ENCODE measurements at regions not wholly inside any gene's neighbourhood (a gene's known extent, or its start where the extent isn't known, plus 50 kb on each side); places are given as distances from the start of the nearest gene placed in this dataset.
"Not testable (repeated sequence)": the region's sequence is repeated elsewhere in the genome, so short reads cannot be mapped to it uniquely, and the experiment has no call there.

DNA sequence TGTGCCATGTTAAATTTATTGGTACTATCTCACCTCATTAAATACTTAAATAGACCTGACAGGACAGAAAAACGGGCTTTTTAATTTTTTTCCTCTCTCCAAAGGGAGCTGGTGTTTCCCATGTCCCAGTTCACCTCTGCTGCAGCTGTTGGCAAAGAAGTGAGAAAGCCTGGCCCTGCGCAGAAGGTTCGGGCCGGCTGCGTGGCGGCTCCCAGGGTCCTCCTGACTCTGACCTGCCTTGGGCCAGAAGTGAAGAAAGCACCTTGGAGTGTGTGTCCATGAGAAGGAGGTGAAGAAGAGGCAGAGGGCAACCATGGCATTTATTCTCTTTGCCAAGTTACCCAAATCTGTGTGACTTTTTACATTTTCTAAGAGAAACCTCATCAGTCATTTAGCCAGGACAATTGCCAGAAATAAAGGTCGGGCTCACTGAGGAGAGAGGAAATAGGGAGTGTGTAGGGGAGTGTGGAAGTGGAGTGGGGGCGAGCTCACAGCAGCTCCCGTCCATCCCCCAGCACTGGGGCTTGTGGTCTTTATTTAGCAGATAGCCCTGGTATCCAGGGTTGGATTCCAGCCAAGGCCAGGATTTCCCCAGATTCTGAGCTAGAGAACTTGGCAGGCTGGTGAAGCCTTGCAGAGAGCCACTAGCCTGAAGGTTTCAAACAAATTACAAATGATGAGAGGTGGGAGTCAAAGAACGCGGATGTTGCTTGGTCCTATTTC is 102.4 kb upstream of the CADM1 start:
- Histone ChIP-seq H3F3A (ENCODE audit: control insufficient read depth, insufficient read depth) (no peaks in the 10 kb centered on the region), H3K79me2 (ENCODE audit: control insufficient read depth, low read length) (no peaks in the 10 kb centered on the region), H3K27me3 (ENCODE audit: control insufficient read depth, low read length) (no peaks in the 10 kb centered on the region), H3K4me1 (ENCODE audit: control insufficient read depth, low read length) (no peaks in the 10 kb centered on the region), H3K4me3 (ENCODE audit: low read length) (no peak overlapping the region), H3K9me3 (ENCODE audit: control insufficient read depth, insufficient read depth, low read length) (no peaks in the 10 kb centered on the region), H3K9me2 (replicated peaks; ENCODE audit: control insufficient read depth, low read length) (no peaks in the 10 kb centered on the region), H3K36me3 (ENCODE audit: control insufficient read depth, low read length) (no peaks in the 10 kb centered on the region), H3K4me2 (ENCODE audit: low read length) (no peak overlapping the region), H3K27ac (ENCODE audit: low read depth, low read length) (no peak overlapping the region), H4K20me1 (ENCODE audit: control insufficient read depth, insufficient read depth, low read depth, low read length) (no peaks in the 10 kb centered on the region)
- no peak for TF ChIP-seq EZH2phosphoT487 (IDR thresholded peaks at IDR 0.05; ENCODE audit: borderline replicate concordance, low read length)
- no peak for TF ChIP-seq CTCF (IDR thresholded peaks at IDR 0.05; ENCODE audit: low read depth, low read length, poor library complexity, severe bottlenecking)

DNA sequence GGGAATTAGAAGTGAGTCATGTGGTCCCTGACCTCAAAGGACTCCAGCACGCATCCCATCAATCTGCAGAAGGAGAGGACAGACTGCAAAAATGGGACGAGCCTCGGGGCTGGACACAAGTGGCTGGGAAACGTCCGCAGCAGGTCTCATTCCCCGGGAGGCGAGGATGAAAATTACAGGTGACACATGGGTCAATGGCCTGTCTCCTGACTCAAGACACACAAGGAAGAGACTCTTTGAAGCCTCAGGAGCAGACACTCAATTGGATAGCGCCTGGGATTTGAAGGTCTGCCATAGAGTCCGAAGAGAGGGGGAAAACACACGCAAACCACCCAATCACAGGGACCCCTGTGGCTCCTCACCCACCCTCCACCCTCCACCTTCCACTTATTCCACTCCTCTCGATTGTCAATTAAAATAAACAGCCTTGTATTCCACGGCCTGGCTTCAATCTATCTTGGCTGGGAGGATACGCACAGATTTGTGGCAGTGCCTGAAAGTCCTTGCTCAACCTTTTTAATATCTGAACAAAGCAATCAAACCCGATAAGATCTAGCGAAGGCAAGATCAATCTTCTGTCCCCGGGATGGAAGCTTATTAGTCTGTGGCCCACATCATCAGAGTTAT is 101.8 kb upstream of the CADM1 start:
- no peaks in the 10 kb centered on the region for H3K79me2 ChIP-seq (ENCODE audit: control insufficient read depth, low read length)
- H3K27ac ChIP-seq (ENCODE audit: low read depth, low read length) = no peak overlapping the region
- H3K9me2 ChIP-seq (replicated peaks; ENCODE audit: control insufficient read depth, low read length) = no peaks in the 10 kb centered on the region
- no peak overlapping the region for H3K4me2 ChIP-seq (ENCODE audit: low read length)
- H3K4me1 ChIP-seq (ENCODE audit: control insufficient read depth, low read length) = no peaks in the 10 kb centered on the region
- H3K27me3 ChIP-seq (ENCODE audit: control insufficient read depth, low read length) = no peaks in the 10 kb centered on the region
- H4K20me1 ChIP-seq (ENCODE audit: control insufficient read depth, insufficient read depth, low read depth, low read length) = no peaks in the 10 kb centered on the region
- no peaks in the 10 kb centered on the region for H3K9me3 ChIP-seq (ENCODE audit: control insufficient read depth, insufficient read depth, low read length)
- no peaks in the 10 kb centered on the region for H3F3A ChIP-seq (ENCODE audit: control insufficient read depth, insufficient read depth)
- TF ChIP-seq EZH2phosphoT487 (IDR thresholded peaks at IDR 0.05; ENCODE audit: borderline replicate concordance, low read length) = no peak
- TF ChIP-seq CTCF (IDR thresholded peaks at IDR 0.05; ENCODE audit: low read depth, low read length, poor library complexity, severe bottlenecking) = no peak
- H3K4me3 ChIP-seq (ENCODE audit: low read length) = no peak overlapping the region
- H3K36me3 ChIP-seq (ENCODE audit: control insufficient read depth, low read length) = no peaks in the 10 kb centered on the region

DNA sequence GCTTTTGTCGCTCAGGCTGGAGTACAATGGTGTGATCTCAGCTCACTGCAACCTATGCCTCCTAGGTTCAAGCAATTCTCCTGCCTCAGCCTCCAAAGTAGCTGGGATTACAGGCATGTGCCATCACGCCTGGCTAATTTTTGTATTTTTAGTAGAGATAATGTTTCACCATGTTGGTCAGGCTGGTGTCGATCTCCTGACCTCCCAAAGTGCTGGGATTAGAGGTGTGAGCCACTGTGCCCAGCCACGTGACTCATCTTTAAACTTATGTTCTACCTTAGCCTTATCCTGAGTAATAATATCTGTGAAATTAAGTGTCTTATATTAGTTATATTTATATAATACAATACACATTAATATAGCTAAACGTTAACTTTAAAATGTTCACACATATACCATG is 101.2 kb upstream of the CADM1 start:
- not testable (repeated sequence) for H3K27ac ChIP-seq (ENCODE audit: low read depth, low read length); H3K4me2 ChIP-seq (ENCODE audit: low read length); H3K9me2 ChIP-seq (replicated peaks; ENCODE audit: control insufficient read depth, low read length); H4K20me1 ChIP-seq (ENCODE audit: control insufficient read depth, insufficient read depth, low read depth, low read length); H3F3A ChIP-seq (ENCODE audit: control insufficient read depth, insufficient read depth); H3K79me2 ChIP-seq (ENCODE audit: control insufficient read depth, low read length); H3K4me3 ChIP-seq (ENCODE audit: low read length); H3K27me3 ChIP-seq (ENCODE audit: control insufficient read depth, low read length); H3K4me1 ChIP-seq (ENCODE audit: control insufficient read depth, low read length); H3K36me3 ChIP-seq (ENCODE audit: control insufficient read depth, low read length); H3K9me3 ChIP-seq (ENCODE audit: control insufficient read depth, insufficient read depth, low read length)

DNA sequence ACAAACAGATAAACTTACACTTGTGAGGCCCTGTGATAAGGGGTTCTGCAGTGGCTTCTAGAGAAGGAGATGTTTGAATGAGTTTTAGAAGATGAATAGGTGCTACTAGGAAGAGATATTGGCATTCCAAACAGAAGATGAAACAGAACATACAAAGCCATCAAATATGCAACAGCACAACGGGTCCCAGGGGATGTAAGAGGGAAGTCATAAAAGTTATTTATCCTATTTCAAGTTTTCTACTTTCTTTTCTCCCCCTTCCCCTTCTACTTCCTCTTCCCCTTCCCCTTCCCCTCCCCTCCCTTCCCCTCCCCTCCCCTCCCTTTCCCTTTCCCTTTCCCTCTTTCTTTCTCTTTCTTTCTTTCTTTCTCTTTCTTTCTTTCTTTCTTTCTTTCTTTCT is 94.9 kb upstream of the CADM1 start:
- no peaks in the 10 kb centered on the region for H3K79me2 ChIP-seq (ENCODE audit: control insufficient read depth, low read length)
- no peak overlapping the region for H3K27ac ChIP-seq (ENCODE audit: low read depth, low read length)
- no peaks in the 10 kb centered on the region for H3K27me3 ChIP-seq (ENCODE audit: control insufficient read depth, low read length)
- no peaks in the 10 kb centered on the region for H3K4me1 ChIP-seq (ENCODE audit: control insufficient read depth, low read length)
- no peak overlapping the region for H3K4me2 ChIP-seq (ENCODE audit: low read length)
- no peaks in the 10 kb centered on the region for H4K20me1 ChIP-seq (ENCODE audit: control insufficient read depth, insufficient read depth, low read depth, low read length)
- no peaks in the 10 kb centered on the region; the same call in 1 of the 2 replicates for H3K9me2 ChIP-seq (replicated peaks; ENCODE audit: control insufficient read depth, low read length)
- no peaks in the 10 kb centered on the region for H3K36me3 ChIP-seq (ENCODE audit: control insufficient read depth, low read length)
- TF ChIP-seq CTCF (IDR thresholded peaks at IDR 0.05; ENCODE audit: low read depth, low read length, poor library complexity, severe bottlenecking) (no peak), EZH2phosphoT487 (IDR thresholded peaks at IDR 0.05; ENCODE audit: borderline replicate concordance, low read length) (no peak)
- no peaks in the 10 kb centered on the region for H3K9me3 ChIP-seq (ENCODE audit: control insufficient read depth, insufficient read depth, low read length)
- H3K4me3 ChIP-seq (ENCODE audit: low read length) = no peak overlapping the region
- no peaks in the 10 kb centered on the region for H3F3A ChIP-seq (ENCODE audit: control insufficient read depth, insufficient read depth)

All from DOHH2 (cell line).